Glutamatergic neuron (in vitro differentiated cells): ENCODE measurements at regions not wholly inside any gene's neighbourhood (a gene's known extent, or its start where the extent isn't known, plus 50 kb on each side); places are given as distances from the start of the nearest gene placed in this dataset.

Experiments used
- DNase-seq: peaks from one replicate; pipeline ENCODE4 v3.0.0; 2022
- H3K27ac Mint-ChIP-seq: one replicate; pipeline ENCODE4 v1.8.0; 2020; ENCODE audit warnings: mild to moderate bottlenecking, mixed read lengths, inconsistent platforms; ENCODE audit not compliant: unreplicated experiment
- H3K27me3 Mint-ChIP-seq: one replicate; pipeline ENCODE4 v1.8.0; 2020; ENCODE audit warnings: mild to moderate bottlenecking, moderate library complexity, mixed read lengths, inconsistent platforms; ENCODE audit not compliant: unreplicated experiment
- H3K36me3 Mint-ChIP-seq: one replicate; pipeline ENCODE4 v1.8.0; 2020; ENCODE audit warnings: mild to moderate bottlenecking, mixed read lengths, inconsistent platforms; ENCODE audit not compliant: unreplicated experiment
- H3K4me1 Mint-ChIP-seq: one replicate; pipeline ENCODE4 v1.8.0; 2020; ENCODE audit warnings: mild to moderate bottlenecking, low read depth, mixed read lengths, inconsistent platforms; ENCODE audit not compliant: unreplicated experiment
- H3K4me3 Mint-ChIP-seq: one replicate; pipeline ENCODE4 v1.8.0; 2020; ENCODE audit warnings: mild to moderate bottlenecking, mixed read lengths, inconsistent platforms; ENCODE audit not compliant: unreplicated experiment
- H3K9me3 Mint-ChIP-seq: one replicate; pipeline ENCODE4 v1.8.0; 2020; ENCODE audit warnings: mild to moderate bottlenecking, moderate library complexity, mixed read lengths, inconsistent platforms; ENCODE audit not compliant: unreplicated experiment
- TF ChIP-seq, protein P1 (sequence below): fragments of 200-600 bp; sonication (generic); IDR thresholded peaks from one replicate; pipeline ENCODE4 v1.5.0; 2021; ENCODE audit not compliant: partially characterized antibody, unreplicated experiment

- Mint-ChIP-seq H3K36me3 (no peaks in the 10 kb centered on the region), H3K9me3 (peaks cover 5% of the 10 kb centered on the region), H3K4me1 (no peaks in the 10 kb centered on the region), H3K27me3 (no peaks in the 10 kb centered on the region), H3K27ac (no peak overlapping the region), H3K4me3 (no peak overlapping the region)
- TF ChIP-seq, protein P1, sequence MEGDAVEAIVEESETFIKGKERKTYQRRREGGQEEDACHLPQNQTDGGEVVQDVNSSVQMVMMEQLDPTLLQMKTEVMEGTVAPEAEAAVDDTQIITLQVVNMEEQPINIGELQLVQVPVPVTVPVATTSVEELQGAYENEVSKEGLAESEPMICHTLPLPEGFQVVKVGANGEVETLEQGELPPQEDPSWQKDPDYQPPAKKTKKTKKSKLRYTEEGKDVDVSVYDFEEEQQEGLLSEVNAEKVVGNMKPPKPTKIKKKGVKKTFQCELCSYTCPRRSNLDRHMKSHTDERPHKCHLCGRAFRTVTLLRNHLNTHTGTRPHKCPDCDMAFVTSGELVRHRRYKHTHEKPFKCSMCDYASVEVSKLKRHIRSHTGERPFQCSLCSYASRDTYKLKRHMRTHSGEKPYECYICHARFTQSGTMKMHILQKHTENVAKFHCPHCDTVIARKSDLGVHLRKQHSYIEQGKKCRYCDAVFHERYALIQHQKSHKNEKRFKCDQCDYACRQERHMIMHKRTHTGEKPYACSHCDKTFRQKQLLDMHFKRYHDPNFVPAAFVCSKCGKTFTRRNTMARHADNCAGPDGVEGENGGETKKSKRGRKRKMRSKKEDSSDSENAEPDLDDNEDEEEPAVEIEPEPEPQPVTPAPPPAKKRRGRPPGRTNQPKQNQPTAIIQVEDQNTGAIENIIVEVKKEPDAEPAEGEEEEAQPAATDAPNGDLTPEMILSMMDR = no peak
- no peak for DNase-seq
Observed at GRCh38 chr12:125999628-126000027, 934.4 kb downstream of the AACS start.

- TF ChIP-seq, protein P1 = no peak
- Mint-ChIP-seq H3K4me1 (no peaks in the 10 kb centered on the region), H3K9me3 (peaks cover 7% of the 10 kb centered on the region), H3K27me3 (peaks cover 3% of the 10 kb centered on the region), H3K36me3 (peaks cover 20% of the 10 kb centered on the region), H3K4me3 (no peak overlapping the region), H3K27ac (no peak overlapping the region)
- no peak for DNase-seq
Observed at GRCh38 chr12:126019385-126019784, 954.1 kb downstream of the AACS start.

DNA sequence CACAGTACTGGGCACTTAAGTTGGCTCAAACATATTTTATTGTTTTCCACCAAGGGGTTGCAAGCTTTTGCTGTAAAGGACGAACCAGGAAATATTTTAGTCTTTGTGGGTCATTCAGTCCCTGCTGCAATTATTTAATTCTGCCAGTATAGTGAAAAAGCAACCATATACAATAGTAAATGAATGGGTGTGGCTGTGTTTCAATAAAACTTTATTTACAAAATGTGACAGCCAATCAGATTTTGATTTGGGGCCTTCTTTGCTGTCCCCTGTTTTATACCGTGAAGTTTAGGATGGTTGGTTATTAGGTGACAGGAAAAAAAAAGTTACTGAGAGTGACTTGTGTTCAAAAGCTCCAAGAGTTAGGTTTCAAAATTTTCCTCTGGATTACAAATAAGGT is 956.4 kb downstream of the AACS start:
- H3K9me3 Mint-ChIP-seq = peaks cover 4% of the 10 kb centered on the region
- no peak overlapping the region for H3K27ac Mint-ChIP-seq
- TF ChIP-seq, protein P1 = no peak
- no peaks in the 10 kb centered on the region for H3K4me1 Mint-ChIP-seq
- DNase-seq = no peak
- H3K27me3 Mint-ChIP-seq = peaks cover 2% of the 10 kb centered on the region
- peaks cover 15% of the 10 kb centered on the region for H3K36me3 Mint-ChIP-seq
- H3K4me3 Mint-ChIP-seq = no peak overlapping the region

DNA sequence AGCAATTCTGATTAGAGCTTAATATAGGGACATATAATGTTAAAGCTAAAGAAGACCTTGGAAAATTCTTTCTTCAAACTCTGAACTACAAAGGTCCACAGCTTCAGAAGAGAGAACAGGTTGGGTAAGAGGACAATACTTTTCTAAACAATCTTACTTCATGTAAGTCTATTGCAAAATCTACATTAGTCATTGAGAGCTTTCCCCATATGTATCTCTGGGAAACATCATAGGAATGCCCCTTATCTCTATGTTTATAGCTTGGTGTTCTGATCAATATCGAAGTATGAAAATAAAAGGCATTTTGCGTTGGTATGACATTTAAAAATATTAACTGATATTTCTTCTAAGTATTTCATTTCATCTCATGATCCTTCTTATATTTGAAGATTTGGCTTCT is 962.6 kb downstream of the AACS start:
- no peaks in the 10 kb centered on the region for H3K4me1 Mint-ChIP-seq
- peaks cover 2% of the 10 kb centered on the region for H3K27me3 Mint-ChIP-seq
- TF ChIP-seq, protein P1 = no peak
- H3K4me3 Mint-ChIP-seq = no peak overlapping the region
- H3K36me3 Mint-ChIP-seq = peaks cover 9% of the 10 kb centered on the region
- no peaks in the 10 kb centered on the region for H3K9me3 Mint-ChIP-seq
- no peak overlapping the region for H3K27ac Mint-ChIP-seq
- no peak for DNase-seq

DNA sequence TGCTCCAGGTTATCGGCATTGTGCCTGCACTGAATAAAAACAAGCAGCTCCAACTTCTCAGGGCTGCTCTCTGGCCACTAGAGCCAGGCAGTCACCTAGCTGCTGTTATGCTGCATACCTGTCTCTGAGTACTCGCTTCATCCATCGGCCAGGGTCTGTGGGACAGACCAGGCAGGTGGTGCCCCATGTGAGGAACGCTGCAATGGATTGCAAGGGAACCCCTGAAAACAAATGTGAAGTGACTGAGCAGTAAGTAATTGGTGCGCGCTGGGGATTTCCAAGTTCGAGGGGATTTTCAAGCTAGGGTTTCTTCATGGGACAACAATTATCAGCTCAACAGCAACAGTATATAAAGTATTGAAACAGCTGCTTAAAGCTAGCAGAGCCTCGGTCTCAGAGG is 965.3 kb downstream of the AACS start:
- Mint-ChIP-seq H3K27me3 (no peaks in the 10 kb centered on the region), H3K9me3 (no peaks in the 10 kb centered on the region), H3K36me3 (peaks cover 13% of the 10 kb centered on the region), H3K27ac (no peak overlapping the region), H3K4me1 (no peaks in the 10 kb centered on the region), H3K4me3 (no peak overlapping the region)
- TF ChIP-seq, protein P1 = no peak
- DNase-seq = no peak
